ENCODE measurements at regions not wholly inside any gene's neighbourhood (a gene's known extent, or its start where the extent isn't known, plus 50 kb on each side); places are given as distances from the start of the nearest gene placed in this dataset.

DNA sequence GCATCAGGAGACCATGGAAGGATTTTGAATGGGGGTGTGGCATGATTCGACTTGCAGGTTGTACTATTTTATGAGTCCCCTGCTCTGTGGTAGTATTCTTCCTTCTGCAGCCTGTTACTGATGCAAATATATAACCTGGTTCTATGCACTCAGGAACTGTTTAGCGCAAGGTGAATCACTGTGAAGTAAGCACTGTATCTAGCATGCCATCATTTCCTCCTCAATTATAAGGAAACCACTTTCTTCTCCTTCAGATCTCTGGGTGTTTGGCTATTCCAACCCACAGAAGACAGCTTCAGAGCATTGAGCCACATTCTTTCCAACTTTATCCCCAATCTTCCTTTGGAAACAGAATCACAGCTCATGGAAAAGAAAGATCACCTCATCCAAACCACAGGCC is 176.7 kb downstream of the DIPK2A start:
- DNase-seq (ENCODE audit: extremely low spot score) = no peak
- CTCF ChIA-PET = no interaction called here
- TF ChIP-seq LEF1 (IDR thresholded peaks at IDR 0.05; ENCODE audit: borderline replicate concordance) (no peak), ZNF384 (IDR thresholded peaks at IDR 0.05) (no peak), TARDBP (IDR thresholded peaks at IDR 0.05) (no peak), FOXA1 (IDR thresholded peaks at IDR 0.05) (no peak), FOXM1 (IDR thresholded peaks at IDR 0.05; ENCODE audit: borderline replicate concordance) (no peak), ELF4 (IDR thresholded peaks at IDR 0.05) (no peak)
- POLR2A ChIA-PET = no interaction called here

DNA sequence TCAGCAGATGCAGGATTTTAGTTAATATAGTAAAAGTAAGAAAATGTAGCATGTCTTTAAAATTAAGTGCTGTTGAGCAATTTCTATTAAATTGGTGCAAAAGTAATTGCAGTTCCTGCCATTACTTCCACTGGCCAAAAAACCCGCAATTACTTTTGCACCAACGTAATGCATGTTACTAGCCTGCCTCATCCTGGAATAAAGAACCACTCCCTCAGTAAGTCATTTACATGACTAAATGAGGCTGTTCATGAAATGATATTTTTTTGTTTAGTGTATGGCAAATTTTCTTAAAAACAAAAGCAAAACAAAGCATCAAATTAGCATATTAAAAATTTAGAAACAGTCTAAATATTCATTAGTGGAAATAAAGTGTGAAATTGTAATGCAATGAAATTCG is 180.4 kb downstream of the DIPK2A start:
- ChIA-PET POLR2A (no interaction called here), CTCF (no interaction called here)
- no peak for DNase-seq (ENCODE audit: extremely low spot score)
- TF ChIP-seq NFRKB (IDR thresholded peaks at IDR 0.05) (no peak), ZNF384 (IDR thresholded peaks at IDR 0.05) (no peak), CTBP1 (IDR thresholded peaks at IDR 0.05; ENCODE audit: borderline replicate concordance) (no peak)

DNA sequence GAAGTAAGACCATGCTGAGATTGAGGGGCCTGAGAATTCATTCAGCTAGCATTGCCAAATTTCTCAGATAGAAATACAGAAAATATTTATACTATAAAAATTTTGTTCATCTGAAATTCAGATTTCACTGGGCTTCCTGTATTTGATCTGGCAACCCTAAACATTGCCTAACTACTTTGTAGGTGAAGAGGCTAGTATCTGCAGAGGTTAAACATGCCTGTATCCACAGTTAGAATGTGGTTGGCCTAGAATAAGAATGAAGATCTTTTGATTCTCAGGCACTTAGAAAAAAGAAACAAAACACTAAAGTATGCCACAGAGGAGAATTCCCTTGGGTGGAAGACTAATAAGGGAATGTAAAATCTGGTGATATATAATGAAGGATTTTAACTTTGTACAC is 189.0 kb downstream of the DIPK2A start:
- DNase-seq (ENCODE audit: extremely low spot score) = no peak
- ChIA-PET CTCF (no interaction called here), POLR2A (no interaction called here)
- no peak for TF ChIP-seq FOXA1 (IDR thresholded peaks at IDR 0.05)
- TF ChIP-seq HDGF (IDR thresholded peaks at IDR 0.05; ENCODE audit: borderline replicate concordance) = no peak
- TF ChIP-seq SP1 (IDR thresholded peaks at IDR 0.05) = no peak
- no peak for TF ChIP-seq NFRKB (IDR thresholded peaks at IDR 0.05)
- no peak for TF ChIP-seq FOXK2 (IDR thresholded peaks at IDR 0.05)
- no peak for TF ChIP-seq BHLHE40 (IDR thresholded peaks at IDR 0.05; ENCODE audit: borderline replicate concordance)
- TF ChIP-seq L3MBTL2 (conservative IDR thresholded peaks at IDR 0.05) = no peak
- no peak for TF ChIP-seq TARDBP (IDR thresholded peaks at IDR 0.05)
- TF ChIP-seq CTBP1 (IDR thresholded peaks at IDR 0.05; ENCODE audit: borderline replicate concordance) = no peak
- no peak for TF ChIP-seq LEF1 (IDR thresholded peaks at IDR 0.05; ENCODE audit: borderline replicate concordance)
- TF ChIP-seq ELF4 (IDR thresholded peaks at IDR 0.05) = no peak
- no peak for TF ChIP-seq FOXM1 (IDR thresholded peaks at IDR 0.05; ENCODE audit: borderline replicate concordance)
- no peak for TF ChIP-seq SUZ12 (IDR thresholded peaks at IDR 0.05)

DNA sequence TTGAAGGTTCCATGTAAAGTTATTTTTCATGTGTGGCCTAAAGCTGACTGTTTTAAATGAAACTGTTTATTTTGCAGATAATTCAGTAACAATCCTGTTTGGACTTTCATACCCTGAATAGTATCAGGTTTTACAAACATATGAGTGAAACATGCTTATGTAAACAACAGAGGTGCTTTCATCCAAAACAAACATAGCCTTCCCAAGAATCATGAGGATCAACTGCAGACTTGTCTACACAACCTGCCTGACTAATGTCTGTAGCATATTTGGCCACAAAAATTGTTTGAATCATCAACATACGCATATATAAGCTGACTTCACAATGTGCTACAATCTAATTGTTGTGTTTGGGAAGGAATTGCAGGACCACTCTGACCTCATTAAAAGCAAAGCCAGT is 190.4 kb downstream of the DIPK2A start:
- ChIA-PET POLR2A (no interaction called here), CTCF (interaction anchor here (0.6 kb wide), 1 partner anchor 1144 kb away, joined by 3 read pairs; no protein-coding TSS in a partner anchor)
- DNase-seq (ENCODE audit: extremely low spot score) = no peak
- no peak for TF ChIP-seq NFRKB (IDR thresholded peaks at IDR 0.05)
- 0 out of 2 replicates have a peak, but pooled peaks have one; percentile 34 for TF ChIP-seq FOXA1 (IDR thresholded peaks at IDR 0.05)

DNA sequence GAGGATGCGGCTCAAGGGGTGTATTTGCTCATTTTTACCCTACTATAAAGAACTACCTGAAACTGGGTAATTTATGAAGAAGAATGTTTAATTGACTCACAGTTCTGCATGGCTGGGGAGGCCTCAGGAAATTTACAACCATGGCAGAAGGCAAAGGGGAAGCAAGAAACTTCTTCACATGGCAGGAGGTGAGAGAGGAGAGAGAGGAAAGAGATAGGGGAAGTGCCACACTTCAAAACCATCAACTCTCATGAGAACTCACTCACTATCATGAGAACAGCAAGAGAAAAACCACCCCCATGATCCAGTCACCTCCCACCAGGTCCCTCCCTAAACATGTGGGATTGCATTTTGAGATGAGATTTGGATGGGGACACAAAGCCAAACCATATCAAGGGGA is 192.7 kb downstream of the DIPK2A start:
- CTCF ChIA-PET = no interaction called here
- POLR2A ChIA-PET = no interaction called here
- no peak for DNase-seq (ENCODE audit: extremely low spot score)
- no peak for TF ChIP-seq FOXA1 (IDR thresholded peaks at IDR 0.05)
- TF ChIP-seq ELF4 (IDR thresholded peaks at IDR 0.05) = no peak
- no peak for TF ChIP-seq HDGF (IDR thresholded peaks at IDR 0.05; ENCODE audit: borderline replicate concordance)
- TF ChIP-seq BHLHE40 (IDR thresholded peaks at IDR 0.05; ENCODE audit: borderline replicate concordance) = no peak
- TF ChIP-seq ARNT (IDR thresholded peaks at IDR 0.05) = no peak
- TF ChIP-seq NFRKB (IDR thresholded peaks at IDR 0.05) = no peak
- TF ChIP-seq CTBP1 (IDR thresholded peaks at IDR 0.05; ENCODE audit: borderline replicate concordance) = no peak
- no peak for TF ChIP-seq FOXK2 (IDR thresholded peaks at IDR 0.05)

DNA sequence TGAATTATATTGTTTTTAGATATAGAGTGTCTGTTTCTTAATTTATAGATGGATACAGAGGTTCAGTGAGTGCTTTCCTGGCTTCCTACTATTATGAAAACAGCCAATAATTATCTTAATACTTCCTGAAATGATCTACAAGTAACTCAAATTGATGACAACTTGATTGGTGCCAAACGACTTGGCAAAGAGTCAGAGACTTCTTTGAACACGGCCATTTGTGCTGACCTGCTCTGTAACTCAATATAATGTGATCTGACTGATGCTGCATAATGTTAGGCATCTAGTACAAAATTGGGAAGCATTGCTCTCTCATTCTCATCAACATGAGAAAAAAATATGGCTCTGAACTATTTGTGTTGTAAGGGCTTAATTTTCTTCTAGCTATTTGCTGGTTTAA is 193.9 kb downstream of the DIPK2A start:
- TF ChIP-seq FOXA1 (IDR thresholded peaks at IDR 0.05) (no peak), ARNT (IDR thresholded peaks at IDR 0.05) (no peak), FOXK2 (IDR thresholded peaks at IDR 0.05) (no peak), NFRKB (IDR thresholded peaks at IDR 0.05) (no peak), SP1 (IDR thresholded peaks at IDR 0.05) (no peak), SUZ12 (IDR thresholded peaks at IDR 0.05) (no peak)
- DNase-seq (ENCODE audit: extremely low spot score) = no peak
- CTCF ChIA-PET = no interaction called here
- POLR2A ChIA-PET = no interaction called here

DNA sequence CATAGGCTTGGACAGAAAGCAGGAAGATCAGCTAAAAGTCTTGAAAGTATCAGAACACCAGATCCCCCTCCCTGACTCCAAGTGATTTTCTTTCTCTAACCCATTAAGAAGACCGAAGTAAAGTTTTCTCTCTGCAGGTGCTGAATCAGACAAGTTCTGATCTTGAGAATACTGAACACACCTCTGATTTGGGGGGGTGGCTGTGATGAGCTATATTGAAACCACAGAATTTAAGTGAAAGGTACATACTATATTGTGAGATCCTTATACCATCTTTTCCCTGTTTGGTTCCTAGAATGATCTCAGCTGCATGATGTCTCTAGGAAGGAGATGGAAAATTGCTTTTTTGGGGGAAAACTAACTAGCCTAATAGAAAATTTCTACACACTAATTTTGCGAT is 196.0 kb downstream of the DIPK2A start:
- ChIA-PET POLR2A (no interaction called here), CTCF (no interaction called here)
- DNase-seq (ENCODE audit: extremely low spot score) = no peak
- TF ChIP-seq, protein P1, sequence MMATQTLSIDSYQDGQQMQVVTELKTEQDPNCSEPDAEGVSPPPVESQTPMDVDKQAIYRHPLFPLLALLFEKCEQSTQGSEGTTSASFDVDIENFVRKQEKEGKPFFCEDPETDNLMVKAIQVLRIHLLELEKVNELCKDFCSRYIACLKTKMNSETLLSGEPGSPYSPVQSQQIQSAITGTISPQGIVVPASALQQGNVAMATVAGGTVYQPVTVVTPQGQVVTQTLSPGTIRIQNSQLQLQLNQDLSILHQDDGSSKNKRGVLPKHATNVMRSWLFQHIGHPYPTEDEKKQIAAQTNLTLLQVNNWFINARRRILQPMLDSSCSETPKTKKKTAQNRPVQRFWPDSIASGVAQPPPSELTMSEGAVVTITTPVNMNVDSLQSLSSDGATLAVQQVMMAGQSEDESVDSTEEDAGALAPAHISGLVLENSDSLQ (IDR thresholded peaks at IDR 0.05) = no peak
- TF ChIP-seq TARDBP (IDR thresholded peaks at IDR 0.05) = no peak
- no peak for TF ChIP-seq FOXA1 (IDR thresholded peaks at IDR 0.05)
- no peak for TF ChIP-seq ELF4 (IDR thresholded peaks at IDR 0.05)
- TF ChIP-seq SUZ12 (IDR thresholded peaks at IDR 0.05) = no peak
- TF ChIP-seq BHLHE40 (IDR thresholded peaks at IDR 0.05; ENCODE audit: borderline replicate concordance) = no peak

DNA sequence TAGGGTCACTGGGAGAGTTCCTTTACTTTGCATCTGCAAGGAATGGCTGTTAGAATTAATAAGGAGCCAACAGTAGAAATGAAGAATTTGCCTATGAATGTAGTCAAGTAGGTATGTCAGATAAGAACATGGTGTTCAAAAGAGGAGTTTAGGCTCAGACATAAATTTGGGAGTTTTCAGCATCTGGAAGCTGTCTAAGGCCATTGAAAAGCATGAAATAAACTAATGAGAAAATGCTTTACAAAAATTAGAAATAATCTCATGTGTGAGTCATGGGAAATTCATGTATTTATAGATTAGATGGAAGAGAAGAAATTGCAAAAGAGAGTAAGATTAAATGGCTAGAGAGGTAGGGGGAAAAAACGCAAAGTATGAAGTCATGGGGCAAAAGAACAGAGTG is 201.9 kb downstream of the DIPK2A start:
- POLR2A ChIA-PET = no interaction called here
- CTCF ChIA-PET = no interaction called here
- DNase-seq (ENCODE audit: extremely low spot score) = no peak
- TF ChIP-seq SUZ12 (IDR thresholded peaks at IDR 0.05) (no peak), FOXM1 (IDR thresholded peaks at IDR 0.05; ENCODE audit: borderline replicate concordance) (no peak), FOXK2 (IDR thresholded peaks at IDR 0.05) (no peak), LEF1 (IDR thresholded peaks at IDR 0.05; ENCODE audit: borderline replicate concordance) (no peak), FOXA1 (IDR thresholded peaks at IDR 0.05) (no peak), L3MBTL2 (conservative IDR thresholded peaks at IDR 0.05) (no peak), SP1 (IDR thresholded peaks at IDR 0.05) (no peak), HDGF (IDR thresholded peaks at IDR 0.05; ENCODE audit: borderline replicate concordance) (no peak), NFRKB (IDR thresholded peaks at IDR 0.05) (no peak), ELF4 (IDR thresholded peaks at IDR 0.05) (no peak), TARDBP (IDR thresholded peaks at IDR 0.05) (no peak)
- TF ChIP-seq, protein P1 (IDR thresholded peaks at IDR 0.05) = no peak
